AG09319 (cell line): ENCODE measurements at regions not wholly inside any gene's neighbourhood (a gene's known extent, or its start where the extent isn't known, plus 50 kb on each side); places are given as distances from the start of the nearest gene placed in this dataset.

ENCODE experiments used
- DNase-seq: peaks from one replicate; pipeline ENCODE4 v3.0.0-alpha.2; 2010; ENCODE audit warnings: low read depth; ENCODE audit errors: extremely low read depth
- CTCF ChIP-seq: IDR thresholded peaks from 2 replicates; pipeline ENCODE4 v1.5.1; 2011; ENCODE audit warnings: low read depth, mild to moderate bottlenecking, inconsistent platforms, low read length, moderate library complexity

GRCh38 chr12:76220980-76221379 lies 127.2 kb downstream of the BBS10 start:
- no peak for TF ChIP-seq CTCF
- DNase-seq = no peak

- DNase-seq = no peak
- TF ChIP-seq CTCF = no peak
Observed at GRCh38 chr12:76219806-76220205, 128.4 kb downstream of the BBS10 start.

- TF ChIP-seq CTCF = no peak
Observed at GRCh38 chr12:76216585-76217472, 131.4 kb downstream of the BBS10 start.

GRCh38 chr12:76208129-76208528 lies 123.6 kb upstream of the NAP1L1 start:
- DNase-seq = no peak
- TF ChIP-seq CTCF = no peak

More at GRCh38 chr12:76216585-76217472, 131.4 kb downstream of the BBS10 start:
- DNase-seq = no peak

GRCh38 chr12:76206677-76207072 lies 122.2 kb upstream of the NAP1L1 start:
- no peak for DNase-seq
- TF ChIP-seq CTCF = no peak

- no peak for DNase-seq
- no peak for TF ChIP-seq CTCF
Observed at GRCh38 chr12:76206039-76206676, 121.7 kb upstream of the NAP1L1 start.

- DNase-seq = no peak
- no peak for TF ChIP-seq CTCF
Observed at GRCh38 chr12:76202621-76203020, 118.1 kb upstream of the NAP1L1 start.
